ENCODE measurements at regions not wholly inside any gene's neighbourhood (a gene's known extent, or its start where the extent isn't known, plus 50 kb on each side); places are given as distances from the start of the nearest gene placed in this dataset.

GRCh38 chr21:28743723-28744122 is 249.0 kb downstream of the LTN1 start:
- Histone ChIP-seq H3K9me3 (no peaks in the 10 kb centered on the region), H3K4me3 (no peak overlapping the region), H3K36me3 (no peaks in the 10 kb centered on the region), H3K27ac (no peak overlapping the region), H3K4me1 (ENCODE audit: control insufficient read depth in 1 of 2, low read depth in 2 of 2) (peaks cover 0 to 4% of the 10 kb centered on the region in 2 donors), H3K27me3 (replicated peaks; ENCODE audit: insufficient read depth) (no peaks in the 10 kb centered on the region)
- ATAC-seq (ENCODE audit: insufficient number of reproducible peaks, low FRiP score, low read depth) (no peak), DNase-seq (ENCODE audit: low spot score) (no peak)
- TF ChIP-seq CTCF (IDR thresholded peaks at IDR 0.05) = no peak

- DNase-seq (ENCODE audit: low spot score) = no peak
- Histone ChIP-seq H3K4me3 (no peak overlapping the region), H3K4me1 (ENCODE audit: control insufficient read depth in 1 of 2, low read depth in 2 of 2) (peaks cover 0 to 4% of the 10 kb centered on the region in 2 donors), H3K9me3 (no peaks in the 10 kb centered on the region), H3K27ac (no peak overlapping the region), H3K27me3 (replicated peaks; ENCODE audit: insufficient read depth) (no peaks in the 10 kb centered on the region), H3K36me3 (no peaks in the 10 kb centered on the region)
- no peak for TF ChIP-seq CTCF (IDR thresholded peaks at IDR 0.05)
- ATAC-seq (ENCODE audit: insufficient number of reproducible peaks, low FRiP score, low read depth) = no peak
Observed at GRCh38 chr21:28742527-28742926, 250.2 kb downstream of the LTN1 start.

GRCh38 chr21:28740125-28740524 is 252.6 kb downstream of the LTN1 start:
- H3K4me1 ChIP-seq (ENCODE audit: control insufficient read depth in 1 of 2, low read depth in 2 of 2) = no peaks in the 10 kb centered on the region
- H3K36me3 ChIP-seq = no peaks in the 10 kb centered on the region
- no peak overlapping the region for H3K27ac ChIP-seq
- H3K9me3 ChIP-seq = no peaks in the 10 kb centered on the region
- TF ChIP-seq CTCF (IDR thresholded peaks at IDR 0.05) = no peak
- ATAC-seq (ENCODE audit: insufficient number of reproducible peaks, low FRiP score, low read depth) = no peak
- H3K27me3 ChIP-seq (replicated peaks; ENCODE audit: insufficient read depth) = no peaks in the 10 kb centered on the region
- no peak overlapping the region for H3K4me3 ChIP-seq
- DNase-seq (ENCODE audit: low spot score) = no peak

- TF ChIP-seq CTCF (IDR thresholded peaks at IDR 0.05) = no peak
- Histone ChIP-seq H3K27ac (no peak overlapping the region), H3K4me3 (no peak overlapping the region), H3K4me1 (ENCODE audit: control insufficient read depth in 1 of 2, low read depth in 2 of 2) (no peaks in the 10 kb centered on the region), H3K27me3 (replicated peaks; ENCODE audit: insufficient read depth) (no peaks in the 10 kb centered on the region), H3K9me3 (no peaks in the 10 kb centered on the region), H3K36me3 (no peaks in the 10 kb centered on the region)
- ATAC-seq (ENCODE audit: insufficient number of reproducible peaks, low FRiP score, low read depth) (no peak), DNase-seq (ENCODE audit: low spot score) (no peak)
Observed at GRCh38 chr21:28738882-28739281, 253.8 kb downstream of the LTN1 start.

GRCh38 chr21:28738420-28738704 is 254.3 kb downstream of the LTN1 start:
- ATAC-seq (ENCODE audit: insufficient number of reproducible peaks, low FRiP score, low read depth) = no peak
- no peak for TF ChIP-seq CTCF (IDR thresholded peaks at IDR 0.05)
- no peaks in the 10 kb centered on the region for H3K27me3 ChIP-seq (replicated peaks; ENCODE audit: insufficient read depth)
- DNase-seq (ENCODE audit: low spot score) = no peak
- H3K4me3 ChIP-seq = no peak overlapping the region
- no peak overlapping the region for H3K27ac ChIP-seq
- no peaks in the 10 kb centered on the region for H3K4me1 ChIP-seq (ENCODE audit: control insufficient read depth in 1 of 2, low read depth in 2 of 2)
- H3K9me3 ChIP-seq = no peaks in the 10 kb centered on the region
- H3K36me3 ChIP-seq = no peaks in the 10 kb centered on the region

Data from thoracic aorta (tissue), 2 donors.